ENCODE measurements at regions not wholly inside any gene's neighbourhood (a gene's known extent, or its start where the extent isn't known, plus 50 kb on each side); places are given as distances from the start of the nearest gene placed in this dataset.

- no peak for TF ChIP-seq CTCF (conservative IDR thresholded peaks at IDR 0.05)
- TF ChIP-seq ZFX (IDR thresholded peaks at IDR 0.05): no peak
These were observed 206.9 kb upstream of the SLC38A2 start for GRCh38 chr12:46579474-46579873.

Measured in C4-2B (cell line).